Smooth muscle cell of the brain vasculature (primary cell): ENCODE measurements at regions not wholly inside any gene's neighbourhood (a gene's known extent, or its start where the extent isn't known, plus 50 kb on each side); places are given as distances from the start of the nearest gene placed in this dataset.
"Not testable (repeated sequence)": the region's sequence is repeated elsewhere in the genome, so short reads cannot be mapped to it uniquely, and the experiment has no call there.

ENCODE experiments used
- DNase-seq: peaks from one replicate; pipeline ENCODE4 v3.0.0-alpha.2; 2012; ENCODE audit warnings: low read depth, low spot score

- no peak for DNase-seq
These were observed 1206.2 kb downstream of the GATA3 start for GRCh38 chr10:9260690-9261089.

- no peak for DNase-seq
These were observed 1208.3 kb downstream of the GATA3 start for GRCh38 chr10:9262770-9263169.

GRCh38 chr10:9268176-9268575 is 1213.7 kb downstream of the GATA3 start:
- DNase-seq: no peak

- DNase-seq: not testable (repeated sequence)
These were observed 1218.8 kb downstream of the GATA3 start for GRCh38 chr10:9273126-9273833.

- DNase-seq: no peak
These were observed 1219.8 kb downstream of the GATA3 start for GRCh38 chr10:9274206-9274755.

- DNase-seq: no peak
These were observed 1221.4 kb downstream of the GATA3 start for GRCh38 chr10:9275861-9276260.

GRCh38 chr10:9285690-9286089 is 1231.2 kb downstream of the GATA3 start:
- no peak for DNase-seq

GRCh38 chr10:9289811-9290210 is 1235.3 kb downstream of the GATA3 start:
- no peak for DNase-seq

- no peak for DNase-seq
These were observed 1236.6 kb downstream of the GATA3 start for GRCh38 chr10:9291081-9291480.

GRCh38 chr10:9294132-9294663 is 1239.7 kb downstream of the GATA3 start:
- DNase-seq: no peak

GRCh38 chr10:9294865-9295264 is 1240.4 kb downstream of the GATA3 start:
- no peak for DNase-seq

GRCh38 chr10:9296190-9296589 is 1241.7 kb downstream of the GATA3 start:
- no peak for DNase-seq

- no peak for DNase-seq
These were observed 1243.1 kb downstream of the GATA3 start for GRCh38 chr10:9297580-9297979.

- no peak for DNase-seq
These were observed 1245.5 kb downstream of the GATA3 start for GRCh38 chr10:9299966-9300365.

GRCh38 chr10:9301148-9301547 is 1246.7 kb downstream of the GATA3 start:
- DNase-seq: no peak

GRCh38 chr10:9301554-9301953 is 1247.1 kb downstream of the GATA3 start:
- DNase-seq: no peak

GRCh38 chr10:9302140-9302746 is 1247.8 kb downstream of the GATA3 start:
- DNase-seq: peak; percentile 49

- DNase-seq: no peak
These were observed 1250.6 kb downstream of the GATA3 start for GRCh38 chr10:9305018-9305655.

GRCh38 chr10:9311702-9312499 is 1257.4 kb downstream of the GATA3 start:
- no peak for DNase-seq

- DNase-seq: no peak
These were observed 1260.8 kb downstream of the GATA3 start for GRCh38 chr10:9315292-9315691.

GRCh38 chr10:9331583-9332008 is 1277.1 kb downstream of the GATA3 start:
- peak; percentile 7 for DNase-seq

- DNase-seq: no peak
These were observed 1279.8 kb downstream of the GATA3 start for GRCh38 chr10:9334270-9334669.
